BE2C (cell line): ENCODE measurements at regions not wholly inside any gene's neighbourhood (a gene's known extent, or its start where the extent isn't known, plus 50 kb on each side); places are given as distances from the start of the nearest gene placed in this dataset.

Source experiments
- DNase-seq: peaks from one replicate; pipeline ENCODE4 v3.0.0-alpha.2; 2020
- H3K27me3 ChIP-seq: fragments of 250-450 bp; sonication (Bioruptor Pico); 2 replicates; pipeline ENCODE4 v1.5.1; 2020; ENCODE audit warnings: mild to moderate bottlenecking
- H3K36me3 ChIP-seq: fragments of 250-450 bp; sonication (Bioruptor Pico); 2 replicates; pipeline ENCODE4 v1.5.1; 2020; ENCODE audit warnings: mild to moderate bottlenecking
- H3K4me1 ChIP-seq: fragments of 250-450 bp; sonication (Bioruptor Pico); 2 replicates; pipeline ENCODE4 v1.5.1; 2020
- H3K4me3 ChIP-seq: 2 replicates; pipeline ENCODE4 v1.5.1; 2011; ENCODE audit warnings: low read depth, low read length
- H3K9me3 ChIP-seq: fragments of 250-450 bp; sonication (Bioruptor Pico); 2 replicates; pipeline ENCODE4 v1.5.1; 2020
- TF ChIP-seq, protein P1 (sequence below): IDR thresholded peaks from 2 replicates; pipeline ENCODE4 v1.5.1; 2012; ENCODE audit warnings: mild to moderate bottlenecking, low read depth, low read length

DNA sequence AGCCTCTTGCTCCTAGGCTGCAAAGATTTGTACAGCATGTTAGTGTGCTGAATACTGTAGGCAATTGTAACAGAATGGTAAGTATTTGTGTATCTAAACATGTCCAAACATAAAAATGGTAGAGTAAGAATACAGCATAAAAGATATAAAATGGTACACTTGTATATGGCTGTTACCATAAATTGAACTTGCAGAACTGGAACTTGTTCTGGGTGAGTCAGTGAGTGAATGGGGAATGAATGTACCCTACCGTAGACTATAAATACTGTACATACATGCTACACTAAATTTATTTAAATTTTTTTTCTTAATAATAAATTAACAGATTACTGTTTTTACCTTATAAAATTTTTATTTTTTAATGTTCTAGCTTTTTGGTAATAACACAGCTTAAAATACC lies 858.7 kb downstream of the ROBO2 start:
- H3K4me1 ChIP-seq = no peaks in the 10 kb centered on the region
- no peak for DNase-seq
- no peaks in the 10 kb centered on the region for H3K9me3 ChIP-seq
- no peaks in the 10 kb centered on the region for H3K27me3 ChIP-seq
- no peak overlapping the region for H3K4me3 ChIP-seq
- TF ChIP-seq, protein P1, sequence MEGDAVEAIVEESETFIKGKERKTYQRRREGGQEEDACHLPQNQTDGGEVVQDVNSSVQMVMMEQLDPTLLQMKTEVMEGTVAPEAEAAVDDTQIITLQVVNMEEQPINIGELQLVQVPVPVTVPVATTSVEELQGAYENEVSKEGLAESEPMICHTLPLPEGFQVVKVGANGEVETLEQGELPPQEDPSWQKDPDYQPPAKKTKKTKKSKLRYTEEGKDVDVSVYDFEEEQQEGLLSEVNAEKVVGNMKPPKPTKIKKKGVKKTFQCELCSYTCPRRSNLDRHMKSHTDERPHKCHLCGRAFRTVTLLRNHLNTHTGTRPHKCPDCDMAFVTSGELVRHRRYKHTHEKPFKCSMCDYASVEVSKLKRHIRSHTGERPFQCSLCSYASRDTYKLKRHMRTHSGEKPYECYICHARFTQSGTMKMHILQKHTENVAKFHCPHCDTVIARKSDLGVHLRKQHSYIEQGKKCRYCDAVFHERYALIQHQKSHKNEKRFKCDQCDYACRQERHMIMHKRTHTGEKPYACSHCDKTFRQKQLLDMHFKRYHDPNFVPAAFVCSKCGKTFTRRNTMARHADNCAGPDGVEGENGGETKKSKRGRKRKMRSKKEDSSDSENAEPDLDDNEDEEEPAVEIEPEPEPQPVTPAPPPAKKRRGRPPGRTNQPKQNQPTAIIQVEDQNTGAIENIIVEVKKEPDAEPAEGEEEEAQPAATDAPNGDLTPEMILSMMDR = no peak
- no peaks in the 10 kb centered on the region for H3K36me3 ChIP-seq

- Histone ChIP-seq H3K27me3 (no peaks in the 10 kb centered on the region), H3K36me3 (no peaks in the 10 kb centered on the region), H3K4me3 (no peak overlapping the region), H3K4me1 (no peaks in the 10 kb centered on the region), H3K9me3 (no peaks in the 10 kb centered on the region)
- DNase-seq = no peak
- TF ChIP-seq, protein P1 = no peak
Measured at GRCh38 chr3:77902675-77903074, 862.8 kb downstream of the ROBO2 start.

DNA sequence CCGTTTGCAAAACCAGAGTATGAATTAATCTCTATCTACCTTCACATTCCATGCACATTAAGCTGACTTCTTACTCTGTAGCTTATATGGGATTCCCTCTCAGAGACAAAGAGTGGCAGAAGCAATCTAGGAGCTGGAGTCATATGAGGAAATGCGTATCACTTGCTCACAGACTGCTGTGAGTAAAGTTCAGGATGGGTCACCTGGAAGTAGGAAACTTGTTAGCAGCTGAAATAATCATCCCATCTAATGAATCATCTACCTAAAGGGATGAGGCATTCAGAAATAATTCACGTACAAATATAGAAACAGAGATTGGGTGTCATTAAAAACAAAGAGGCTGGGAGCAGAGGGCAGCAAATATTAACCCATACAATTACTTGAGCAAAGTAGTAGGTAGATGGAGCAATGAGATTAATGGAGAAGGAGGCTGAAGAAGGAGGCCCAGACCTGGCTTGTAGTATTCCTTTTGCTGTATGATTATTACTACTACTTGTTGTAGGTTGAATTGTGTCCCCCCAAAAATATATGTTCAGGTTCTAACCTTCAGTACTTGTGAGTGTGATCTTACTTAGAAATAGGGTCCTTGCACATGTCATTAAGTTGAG lies 866.3 kb downstream of the ROBO2 start:
- H3K4me3 ChIP-seq = no peak overlapping the region
- no peak for DNase-seq
- H3K9me3 ChIP-seq = no peaks in the 10 kb centered on the region
- no peaks in the 10 kb centered on the region for H3K4me1 ChIP-seq
- TF ChIP-seq, protein P1 = no peak
- no peaks in the 10 kb centered on the region for H3K36me3 ChIP-seq
- H3K27me3 ChIP-seq = no peaks in the 10 kb centered on the region

DNA sequence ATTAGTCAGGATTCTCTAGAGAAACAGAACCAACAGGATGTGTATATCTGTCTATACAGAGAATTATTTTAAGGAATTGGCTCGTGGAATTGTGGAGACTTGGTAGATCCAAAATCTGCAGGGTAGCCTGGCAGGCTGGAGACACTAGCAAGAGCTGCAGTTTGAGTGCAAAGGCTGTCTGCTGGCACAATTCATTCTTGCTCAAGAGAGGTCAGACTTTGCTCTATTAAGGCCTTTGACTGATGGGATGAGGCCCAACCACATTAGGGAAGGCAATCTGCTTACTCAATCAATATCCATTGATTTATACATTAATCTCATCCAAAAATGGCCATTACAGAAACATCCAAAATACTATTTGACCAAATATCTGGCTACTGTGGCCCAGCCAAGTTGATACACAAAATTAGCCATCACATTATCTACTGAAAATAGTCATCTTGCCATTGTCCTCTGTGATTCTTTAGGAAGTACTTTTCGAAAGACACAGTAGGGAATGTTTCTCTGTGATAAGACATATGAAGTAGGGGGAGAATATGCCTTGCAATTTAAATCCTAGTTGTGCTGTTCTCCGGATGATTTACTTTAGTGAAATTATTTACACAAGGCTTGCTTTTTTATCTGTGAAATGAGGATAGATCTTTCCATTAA lies 873.8 kb downstream of the ROBO2 start:
- no peaks in the 10 kb centered on the region for H3K4me1 ChIP-seq
- H3K4me3 ChIP-seq = no peak overlapping the region
- TF ChIP-seq, protein P1 = no peak
- no peaks in the 10 kb centered on the region for H3K9me3 ChIP-seq
- H3K27me3 ChIP-seq = no peaks in the 10 kb centered on the region
- H3K36me3 ChIP-seq = no peaks in the 10 kb centered on the region
- DNase-seq = no peak

DNA sequence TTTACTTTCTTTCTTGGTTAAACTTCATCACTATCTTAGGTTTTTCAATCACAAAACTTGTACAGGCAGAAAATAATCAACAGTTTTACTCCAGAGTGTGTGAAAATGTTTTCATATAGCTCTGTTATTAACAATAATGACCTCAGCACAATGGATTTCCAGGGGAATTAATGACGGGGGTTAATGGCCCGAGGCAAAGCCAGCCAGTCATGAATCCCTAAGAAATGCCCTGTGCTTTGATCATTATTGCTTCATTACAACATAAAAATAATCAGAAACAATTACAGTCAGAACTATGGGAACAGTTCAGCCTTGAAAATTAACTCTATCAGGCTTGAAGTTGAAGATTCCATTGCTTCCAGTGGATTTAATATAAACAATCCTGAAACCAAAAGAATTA lies 875.4 kb downstream of the ROBO2 start:
- Histone ChIP-seq H3K4me3 (no peak overlapping the region), H3K9me3 (no peaks in the 10 kb centered on the region), H3K27me3 (no peaks in the 10 kb centered on the region), H3K36me3 (no peaks in the 10 kb centered on the region), H3K4me1 (no peaks in the 10 kb centered on the region)
- no peak for DNase-seq
- TF ChIP-seq, protein P1 = no peak

- no peak for DNase-seq
- H3K36me3 ChIP-seq = no peaks in the 10 kb centered on the region
- no peaks in the 10 kb centered on the region for H3K9me3 ChIP-seq
- TF ChIP-seq, protein P1 = no peak
- no peaks in the 10 kb centered on the region for H3K27me3 ChIP-seq
- no peak overlapping the region for H3K4me3 ChIP-seq
- no peaks in the 10 kb centered on the region for H3K4me1 ChIP-seq
Measured at GRCh38 chr3:77917225-77917624, 877.3 kb downstream of the ROBO2 start.
